Keratinocyte (primary cell): ENCODE measurements at regions not wholly inside any gene's neighbourhood (a gene's known extent, or its start where the extent isn't known, plus 50 kb on each side); places are given as distances from the start of the nearest gene placed in this dataset.
"Not testable (repeated sequence)": the region's sequence is repeated elsewhere in the genome, so short reads cannot be mapped to it uniquely, and the experiment has no call there.

Source experiments
- DNase-seq: peaks from one replicate; pipeline ENCODE4 v3.0.0-alpha.2; 2011; ENCODE audit warnings: low read depth, missing footprints, low spot score
- FAIRE-seq: peaks from 2 replicates; lab custom pipeline; 2011; peaks lifted over from hg19 to GRCh38; lab: Jason Lieb, UNC
- H2AFZ ChIP-seq: 2 replicates; pipeline ENCODE4 v1.6.0; 2012; ENCODE audit warnings: low read length, control low read depth, inconsistent platforms; ENCODE audit not compliant: control insufficient read depth
- H3K27ac ChIP-seq: 2 replicates; pipeline ENCODE4 v1.5.1; 2011; ENCODE audit warnings: low read length; ENCODE audit not compliant: control insufficient read depth, insufficient read depth
- H3K27me3 ChIP-seq: 3 replicates; pipeline ENCODE4 v1.6.0; 2011; ENCODE audit warnings: low read length; ENCODE audit not compliant: control insufficient read depth, insufficient read depth; ENCODE audit errors: extremely low read depth
- H3K36me3 ChIP-seq, 2 experiments: 2 replicates in 1 of 2; 3 replicates in 1 of 2; pipeline ENCODE4 v1.5.1; 2011; ENCODE audit warnings: low read length in 2 of 2, mild to moderate bottlenecking in 1 of 2; ENCODE audit not compliant: control insufficient read depth in 2 of 2, insufficient read depth in 2 of 2; ENCODE audit errors: extremely low read depth in 1 of 2
- H3K4me1 ChIP-seq: 3 replicates; pipeline ENCODE4 v1.5.1; 2011; ENCODE audit warnings: low read length; ENCODE audit not compliant: control insufficient read depth, insufficient read depth; ENCODE audit errors: extremely low read depth
- H3K4me2 ChIP-seq: 3 replicates; pipeline ENCODE4 v1.6.0; 2011; ENCODE audit warnings: low read depth, low read length; ENCODE audit not compliant: control insufficient read depth, insufficient read depth; ENCODE audit errors: extremely low read depth
- H3K4me3 ChIP-seq, 3 experiments: fragments of 200-600 bp in 1 of 3; sonication (generic) in 1 of 3; 2 replicates in 2 of 3; 3 replicates in 1 of 3; pipeline ENCODE4 v1.5.1; 2011 to 2016; ENCODE audit warnings: low read length in 3 of 3, mild to moderate bottlenecking in 3 of 3, control low read depth in 2 of 3, inconsistent platforms in 1 of 3, low read depth in 1 of 3, mixed read lengths in 1 of 3, mixed run types in 1 of 3, moderate library complexity in 1 of 3; ENCODE audit not compliant: control insufficient read depth in 2 of 3, insufficient read depth in 2 of 3; ENCODE audit errors: extremely low read depth in 1 of 3
- H3K79me2 ChIP-seq: 2 replicates; pipeline ENCODE4 v1.6.0; 2012; ENCODE audit warnings: low read length; ENCODE audit not compliant: control insufficient read depth, insufficient read depth
- H3K9ac ChIP-seq: 3 replicates; pipeline ENCODE4 v1.6.0; 2011; ENCODE audit warnings: low read length; ENCODE audit not compliant: control insufficient read depth, insufficient read depth; ENCODE audit errors: extremely low read depth
- H3K9me1 ChIP-seq: 3 replicates; pipeline ENCODE4 v1.6.0; 2011; ENCODE audit warnings: low read length; ENCODE audit not compliant: control insufficient read depth, insufficient read depth; ENCODE audit errors: extremely low read depth
- H3K9me3 ChIP-seq: 2 replicates; pipeline ENCODE4 v1.5.1; 2012; ENCODE audit warnings: low read depth, low read length; ENCODE audit not compliant: control insufficient read depth
- H4K20me1 ChIP-seq: 3 replicates; pipeline ENCODE4 v1.6.0; 2011; ENCODE audit warnings: low read length; ENCODE audit not compliant: control insufficient read depth, insufficient read depth; ENCODE audit errors: extremely low read depth
- EZH2 ChIP-seq: IDR thresholded peaks from one replicate; pipeline ENCODE4 v1.6.1; 2012; ENCODE audit warnings: inconsistent platforms, mild to moderate bottlenecking, low read length, moderate library complexity
- dilution Hi-C: fragments of 300-500 bp; cut with MboI; formaldehyde crosslinking; loops from one replicate; pipeline ENCODE4 v1.7.0; 2020; ENCODE audit warnings: low sequenced_read_pairs; ENCODE audit not compliant: extremely low pct_ligation_motif_present
- TF ChIP-seq, protein P1 (sequence below), 3 experiments: IDR thresholded peaks in 1 of 3; conservative IDR thresholded peaks in 1 of 3; optimal IDR thresholded peaks in 1 of 3; 2 replicates in 2 of 3; 3 replicates in 1 of 3; pipeline versions ENCODE3 to v1.5.1; 2011; ENCODE audit warnings: low read length in 3 of 3, mild to moderate bottlenecking in 3 of 3, moderate library complexity in 2 of 3, control low read depth in 1 of 3, inconsistent platforms in 1 of 3; ENCODE audit not compliant: insufficient read depth in 2 of 3; ENCODE audit errors: extremely low read depth in 1 of 3

- H3K4me1 ChIP-seq, dilution Hi-C loops, H3K9me1 ChIP-seq, DNase-seq, H3K9ac ChIP-seq, H3K27ac ChIP-seq, H3K36me3 ChIP-seq, H3K4me3 ChIP-seq, H2AFZ ChIP-seq, H4K20me1 ChIP-seq, FAIRE-seq, H3K79me2 ChIP-seq, H3K27me3 ChIP-seq, H3K9me3 ChIP-seq, H3K4me2 ChIP-seq: not testable (repeated sequence)
Measured at GRCh38 chr7:57740126-57740525, 290.1 kb downstream of the ZNF716 start.

GRCh38 chr7:57769131-57769530 is 319.2 kb downstream of the ZNF716 start:
- TF ChIP-seq EZH2: no peak
- TF ChIP-seq, protein P1, sequence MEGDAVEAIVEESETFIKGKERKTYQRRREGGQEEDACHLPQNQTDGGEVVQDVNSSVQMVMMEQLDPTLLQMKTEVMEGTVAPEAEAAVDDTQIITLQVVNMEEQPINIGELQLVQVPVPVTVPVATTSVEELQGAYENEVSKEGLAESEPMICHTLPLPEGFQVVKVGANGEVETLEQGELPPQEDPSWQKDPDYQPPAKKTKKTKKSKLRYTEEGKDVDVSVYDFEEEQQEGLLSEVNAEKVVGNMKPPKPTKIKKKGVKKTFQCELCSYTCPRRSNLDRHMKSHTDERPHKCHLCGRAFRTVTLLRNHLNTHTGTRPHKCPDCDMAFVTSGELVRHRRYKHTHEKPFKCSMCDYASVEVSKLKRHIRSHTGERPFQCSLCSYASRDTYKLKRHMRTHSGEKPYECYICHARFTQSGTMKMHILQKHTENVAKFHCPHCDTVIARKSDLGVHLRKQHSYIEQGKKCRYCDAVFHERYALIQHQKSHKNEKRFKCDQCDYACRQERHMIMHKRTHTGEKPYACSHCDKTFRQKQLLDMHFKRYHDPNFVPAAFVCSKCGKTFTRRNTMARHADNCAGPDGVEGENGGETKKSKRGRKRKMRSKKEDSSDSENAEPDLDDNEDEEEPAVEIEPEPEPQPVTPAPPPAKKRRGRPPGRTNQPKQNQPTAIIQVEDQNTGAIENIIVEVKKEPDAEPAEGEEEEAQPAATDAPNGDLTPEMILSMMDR (optimal IDR thresholded peaks at IDR 0.05 in 1 of 3, IDR thresholded peaks at IDR 0.05 in 1 of 3, conservative IDR thresholded peaks at IDR 0.05 in 1 of 3; ENCODE audit: extremely low read depth in 1 of 3, insufficient read depth in 2 of 3, low read length in 3 of 3): no peak
- Histone ChIP-seq H3K36me3 (no peaks in the 10 kb centered on the region), H3K79me2 (no peaks in the 10 kb centered on the region), H3K4me3 (no peak overlapping the region), H3K27me3 (no peaks in the 10 kb centered on the region), H2AFZ (no peak overlapping the region), H3K9me3 (peaks cover 6% of the 10 kb centered on the region), H3K9ac (no peak overlapping the region), H3K4me1 (no peaks in the 10 kb centered on the region), H3K4me2 (no peak overlapping the region), H3K9me1 (no peaks in the 10 kb centered on the region), H4K20me1 (no peaks in the 10 kb centered on the region), H3K27ac (no peak overlapping the region)
- no peak for FAIRE-seq
- dilution Hi-C loops: no loop called here
- no peak for DNase-seq

- peaks cover 6% of the 10 kb centered on the region for H3K9me3 ChIP-seq
- H3K4me3 ChIP-seq: no peak overlapping the region
- H3K27ac ChIP-seq: no peak overlapping the region
Measured at GRCh38 chr7:57769958-57770357, 320.0 kb downstream of the ZNF716 start.

More at GRCh38 chr7:57769958-57770357, 320.0 kb downstream of the ZNF716 start:
- Histone ChIP-seq H3K4me1 (no peaks in the 10 kb centered on the region), H3K79me2 (no peaks in the 10 kb centered on the region), H3K36me3 (no peaks in the 10 kb centered on the region), H3K27me3 (no peaks in the 10 kb centered on the region), H3K9ac (no peak overlapping the region), H3K9me1 (no peaks in the 10 kb centered on the region), H3K4me2 (no peak overlapping the region), H4K20me1 (no peaks in the 10 kb centered on the region), H2AFZ (no peak overlapping the region)
- no peak for FAIRE-seq
- dilution Hi-C loops: no loop called here
- no peak for DNase-seq
- TF ChIP-seq EZH2: no peak
- TF ChIP-seq, protein P1 (optimal IDR thresholded peaks at IDR 0.05 in 1 of 3, IDR thresholded peaks at IDR 0.05 in 1 of 3, conservative IDR thresholded peaks at IDR 0.05 in 1 of 3; ENCODE audit: extremely low read depth in 1 of 3, insufficient read depth in 2 of 3, low read length in 3 of 3): no peak
